Stimulated activated CD8-positive, alpha-beta memory T cell treated with anti-CD3 and anti-CD28 coated beads, Interleukin-15, amount 100 ng/mL, for 48 hours (primary cell): ENCODE measurements at regions not wholly inside any gene's neighbourhood (a gene's known extent, or its start where the extent isn't known, plus 50 kb on each side); places are given as distances from the start of the nearest gene placed in this dataset.

Experiments used
- DNase-seq, 2 donors: peaks; one replicate each; pipeline ENCODE4 v3.0.0-alpha.2; 2020; ENCODE audit warnings: low read depth in 2 of 2

- no peak for DNase-seq
Observed at GRCh38 chr14:101025131-101025530, 121.6 kb upstream of the RTL1 start.

GRCh38 chr14:101025696-101026095 is 122.2 kb upstream of the RTL1 start:
- DNase-seq = no peak

- no peak for DNase-seq
Observed at GRCh38 chr14:101026341-101026740, 122.8 kb upstream of the RTL1 start.

- DNase-seq = no peak
Observed at GRCh38 chr14:101027291-101027690, 123.8 kb upstream of the RTL1 start.

GRCh38 chr14:101027966-101028365 is 124.4 kb upstream of the RTL1 start:
- no peak for DNase-seq

GRCh38 chr14:101028971-101029667 is 125.6 kb upstream of the RTL1 start:
- DNase-seq = no peak

- no peak for DNase-seq
Observed at GRCh38 chr14:101029668-101030290, 126.3 kb upstream of the RTL1 start.

- no peak for DNase-seq
Observed at GRCh38 chr14:101030586-101030985, 127.1 kb upstream of the RTL1 start.

GRCh38 chr14:101031186-101031585 is 127.7 kb upstream of the RTL1 start:
- no peak for DNase-seq

- DNase-seq = no peak
Observed at GRCh38 chr14:101031721-101032120, 128.2 kb upstream of the RTL1 start.

- no peak for DNase-seq
Observed at GRCh38 chr14:101032433-101032832, 128.9 kb upstream of the RTL1 start.

- DNase-seq = no peak
Observed at GRCh38 chr14:101033006-101033405, 129.5 kb upstream of the RTL1 start.

- no peak for DNase-seq
Observed at GRCh38 chr14:101033446-101034165, 130.1 kb upstream of the RTL1 start.

- DNase-seq = no peak
Observed at GRCh38 chr14:101034986-101035385, 131.5 kb upstream of the RTL1 start.

- DNase-seq = no peak
Observed at GRCh38 chr14:101035466-101036225, 132.1 kb upstream of the RTL1 start.

GRCh38 chr14:101037021-101037817 is 133.7 kb upstream of the RTL1 start:
- DNase-seq = no peak

GRCh38 chr14:101039031-101039754 is 135.7 kb upstream of the RTL1 start:
- DNase-seq = no peak

GRCh38 chr14:101039755-101040138 is 136.2 kb upstream of the RTL1 start:
- DNase-seq = no peak

- no peak for DNase-seq
Observed at GRCh38 chr14:101040538-101041442, 137.3 kb upstream of the RTL1 start.

- DNase-seq = no peak
Observed at GRCh38 chr14:101043891-101044290, 140.4 kb upstream of the RTL1 start.
